Amygdala (tissue), 56 donors: ENCODE measurements at regions not wholly inside any gene's neighbourhood (a gene's known extent, or its start where the extent isn't known, plus 50 kb on each side); places are given as distances from the start of the nearest gene placed in this dataset.

ENCODE experiments used
- DNase-seq, 56 donors: peaks; one replicate each; lab custom pipeline; 2025; lab: John Stamatoyannopoulos, UW

DNA sequence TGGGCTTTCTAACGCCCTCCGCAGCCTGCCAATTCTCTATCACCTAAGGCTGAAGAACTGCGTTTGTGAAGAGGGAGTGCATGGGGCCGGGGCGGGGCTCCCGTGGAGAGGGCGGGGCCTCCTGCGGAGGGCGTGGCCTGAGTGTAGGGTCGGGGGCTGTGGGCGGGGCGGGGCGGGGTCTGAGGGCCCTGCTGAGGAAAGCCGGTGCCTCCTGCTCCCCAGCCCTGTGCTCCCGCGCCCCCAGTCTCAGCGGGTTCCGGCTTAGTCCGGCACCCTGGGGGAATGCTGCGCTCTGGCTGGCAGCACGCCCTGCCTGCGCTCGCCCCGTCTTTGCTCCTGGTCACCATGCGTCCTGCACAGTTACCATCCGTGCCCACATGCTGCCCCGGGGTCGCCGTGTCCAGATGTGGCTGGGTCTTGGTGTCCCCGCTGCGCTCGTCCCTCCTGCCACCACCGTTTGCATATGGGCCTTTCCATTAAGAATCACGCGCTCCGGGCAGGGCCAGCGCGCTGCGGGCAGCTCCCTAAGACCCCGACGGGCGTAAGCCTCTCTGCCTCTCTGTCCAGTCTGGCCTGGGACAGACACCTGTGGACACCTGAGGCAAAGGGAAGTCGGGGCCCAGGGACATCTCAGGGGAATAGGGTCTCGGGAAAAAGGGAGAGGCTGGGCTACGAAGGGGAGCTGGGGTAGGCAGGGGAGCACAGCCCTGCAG, 144.0 kb upstream of the RET start:
- no peak for DNase-seq

DNA sequence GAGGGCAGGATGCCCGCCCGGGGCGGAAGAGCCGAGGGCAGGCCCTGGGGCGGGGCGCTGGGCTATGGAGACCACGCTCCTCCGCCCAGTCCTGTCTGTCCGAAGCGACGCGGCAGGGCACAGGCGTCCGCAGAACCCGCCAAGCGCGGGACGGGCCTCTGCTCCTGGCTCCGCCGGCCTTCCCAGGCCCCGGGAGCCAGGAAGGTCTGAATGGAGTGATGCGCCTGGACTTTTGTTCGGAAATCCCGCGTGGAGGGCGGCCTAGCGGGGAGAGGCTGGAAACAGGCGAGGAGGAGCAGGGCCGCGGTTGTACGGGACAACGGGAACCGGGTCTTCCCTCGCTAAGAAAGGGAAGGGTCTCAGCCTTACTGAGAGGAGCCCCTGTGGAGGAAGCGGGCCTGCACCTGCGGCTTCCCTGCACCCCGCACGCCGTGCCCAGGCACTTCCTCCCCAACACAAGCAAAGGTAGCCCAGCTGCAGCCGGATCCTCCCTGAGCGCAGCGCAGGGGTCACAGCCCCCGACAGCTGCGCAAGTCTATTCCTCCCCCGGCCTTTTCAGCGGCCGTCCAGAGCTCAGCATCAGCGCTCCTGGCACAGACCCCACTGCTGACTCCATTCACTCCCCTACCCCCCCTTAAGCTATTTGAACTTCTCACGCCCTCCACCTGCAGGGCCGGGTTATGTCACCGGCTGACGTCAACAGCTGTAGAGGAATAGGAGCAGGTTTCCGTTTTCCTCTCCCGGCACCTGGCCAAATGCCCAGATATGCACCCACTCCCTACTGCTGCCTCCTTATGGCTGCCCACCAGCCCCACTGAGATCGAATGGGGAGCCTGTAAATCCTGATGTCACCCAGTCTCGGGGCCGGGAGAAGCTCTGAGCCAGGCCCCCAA, 143.2 kb upstream of the RET start:
- DNase-seq: peak in 3 of 56 donors; percentile 8 to 29 (median 8)

DNA sequence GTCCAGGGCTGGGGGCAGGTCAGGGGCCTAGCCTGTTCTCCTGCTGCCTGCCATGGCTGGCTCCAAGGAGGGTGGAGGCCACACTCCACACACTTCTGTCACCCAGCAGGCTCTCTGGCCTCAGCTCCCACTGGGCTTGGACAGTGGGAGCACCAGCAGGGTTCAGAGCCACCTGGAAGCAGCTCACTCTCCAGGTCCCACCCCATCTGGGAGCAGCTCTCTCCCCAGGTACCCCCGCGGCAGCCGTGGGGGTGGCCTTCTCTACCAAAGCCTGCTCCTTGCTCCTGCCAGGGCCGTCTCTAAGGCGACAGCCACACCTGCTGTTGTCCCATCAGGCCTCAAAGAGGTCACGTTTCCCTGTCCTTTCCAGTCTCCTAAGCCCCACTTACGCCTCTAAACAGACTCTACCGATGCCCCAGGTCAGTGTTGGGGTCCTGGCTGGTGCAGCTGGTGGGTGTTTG, 142.5 kb upstream of the RET start:
- no peak for DNase-seq

DNA sequence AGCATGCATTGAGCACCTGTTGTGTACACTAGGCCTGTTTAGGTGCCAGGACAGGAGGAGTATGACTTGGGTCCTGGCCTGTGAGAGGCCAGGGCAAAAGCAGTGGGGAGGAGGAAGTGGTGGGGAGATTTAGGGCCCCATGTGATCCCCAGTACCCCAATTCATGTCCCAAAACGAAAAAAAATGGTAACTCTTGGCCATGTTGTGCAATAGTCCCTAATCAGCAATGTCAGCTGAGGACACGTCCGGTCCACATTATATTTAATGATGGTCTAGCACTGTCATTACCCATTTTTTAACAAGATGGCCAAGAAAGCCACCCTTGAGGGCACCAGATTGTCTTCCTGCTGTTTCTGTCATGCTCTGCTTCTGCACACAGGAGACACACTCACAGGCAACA, 142.0 kb upstream of the RET start:
- no peak for DNase-seq

DNA sequence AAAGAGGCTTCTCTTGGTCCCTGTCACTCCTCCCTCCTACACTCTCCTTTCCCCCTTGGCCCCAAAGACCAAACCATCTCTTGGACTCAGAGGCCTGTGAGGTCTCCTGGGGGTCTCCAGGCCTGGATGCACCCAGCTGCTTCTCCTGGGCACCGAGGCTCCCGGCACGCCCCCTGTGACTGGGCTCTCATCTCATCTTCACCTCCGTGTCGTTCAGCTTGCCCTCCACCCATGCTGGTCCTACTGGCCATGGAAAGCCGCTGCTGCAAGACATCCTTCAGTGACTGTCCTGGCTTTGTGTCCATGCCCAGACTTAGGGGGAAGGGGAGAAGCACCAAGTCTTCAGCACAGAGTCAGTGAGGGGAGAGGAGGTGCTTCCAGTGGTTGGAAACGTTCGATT, 141.4 kb upstream of the RET start:
- no peak for DNase-seq

DNA sequence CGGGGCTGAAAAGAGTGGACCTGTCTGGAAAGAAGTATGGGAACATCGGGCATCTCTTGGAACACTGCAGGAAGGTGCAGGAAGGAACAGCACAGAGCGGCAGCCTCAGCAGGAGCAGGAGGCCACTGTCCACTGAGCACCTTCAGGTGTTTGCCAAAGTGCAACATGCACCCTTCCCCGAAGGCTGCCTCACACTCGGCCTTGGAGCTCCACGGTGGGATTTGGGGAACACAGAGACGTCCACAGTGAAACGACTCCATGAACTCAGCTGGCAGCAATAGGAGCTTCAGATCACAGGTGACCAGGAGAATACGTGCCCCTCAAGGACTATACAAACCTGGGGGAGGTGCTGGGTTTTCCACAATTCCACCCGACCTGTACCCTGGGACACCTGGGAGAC, 140.3 kb upstream of the RET start:
- no peak for DNase-seq

DNA sequence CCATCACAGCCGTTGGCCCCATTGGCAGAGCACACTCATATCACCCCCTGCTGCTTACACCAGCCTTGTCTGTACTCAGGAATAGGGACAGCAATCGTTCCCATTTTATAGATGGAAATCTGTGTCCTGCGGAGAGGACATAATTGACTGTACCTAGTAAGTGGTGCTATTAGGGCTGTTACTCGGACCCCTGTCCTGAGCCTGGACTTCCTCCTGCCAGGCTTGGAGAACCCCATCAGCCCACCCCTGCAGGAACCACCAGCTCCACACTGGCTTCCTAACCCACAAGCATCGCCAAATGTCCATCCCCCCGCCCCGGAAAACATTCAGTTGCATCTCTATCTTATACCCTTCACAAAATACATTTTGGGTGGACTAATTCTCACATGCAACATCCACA, 139.8 kb upstream of the RET start:
- DNase-seq: no peak

DNA sequence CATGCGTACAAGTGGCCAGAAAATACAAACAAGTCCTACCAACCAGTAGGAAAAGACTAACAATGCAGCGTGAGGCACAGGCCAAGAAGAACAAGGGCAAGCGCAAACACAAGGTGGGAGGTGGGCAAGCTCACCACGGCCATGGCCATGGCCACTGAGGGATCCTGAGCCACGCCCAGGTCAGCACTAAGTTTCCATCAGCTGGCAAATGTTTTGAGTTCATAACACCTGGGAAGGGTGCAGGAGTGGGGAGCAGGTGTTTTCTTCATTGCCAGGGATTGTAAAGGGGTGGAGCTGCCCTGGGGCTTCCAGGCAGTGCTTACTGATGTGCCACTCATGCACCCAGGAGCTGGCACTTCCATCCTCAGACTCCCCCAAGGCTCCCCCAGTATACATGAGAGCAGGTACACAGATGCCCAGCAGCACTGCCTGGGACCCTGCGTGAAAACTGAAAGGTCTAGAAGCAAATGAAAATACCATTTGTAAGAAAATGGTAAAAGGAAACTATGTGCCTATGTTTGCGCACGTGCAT, 139.2 kb upstream of the RET start:
- no peak for DNase-seq

DNA sequence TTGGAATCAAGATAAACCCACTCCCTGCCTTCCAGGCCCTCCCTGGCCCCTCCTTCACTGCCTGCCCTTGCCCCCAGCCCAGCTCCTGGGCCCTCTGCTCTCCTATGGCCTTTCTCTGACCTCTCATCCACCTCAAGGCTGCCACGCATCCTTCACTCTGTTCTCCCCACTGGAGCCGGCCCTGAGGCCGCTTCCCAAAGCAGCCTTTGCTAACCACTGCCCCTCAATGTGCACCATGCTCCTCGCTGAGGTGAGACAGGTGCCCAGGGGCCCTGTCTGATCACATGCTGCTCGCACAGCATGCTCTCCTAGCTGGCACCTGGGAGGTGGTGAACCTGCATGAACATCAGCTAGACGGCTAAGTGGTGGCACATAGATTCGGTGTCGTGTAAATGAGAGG, 138.5 kb upstream of the RET start:
- no peak for DNase-seq

DNA sequence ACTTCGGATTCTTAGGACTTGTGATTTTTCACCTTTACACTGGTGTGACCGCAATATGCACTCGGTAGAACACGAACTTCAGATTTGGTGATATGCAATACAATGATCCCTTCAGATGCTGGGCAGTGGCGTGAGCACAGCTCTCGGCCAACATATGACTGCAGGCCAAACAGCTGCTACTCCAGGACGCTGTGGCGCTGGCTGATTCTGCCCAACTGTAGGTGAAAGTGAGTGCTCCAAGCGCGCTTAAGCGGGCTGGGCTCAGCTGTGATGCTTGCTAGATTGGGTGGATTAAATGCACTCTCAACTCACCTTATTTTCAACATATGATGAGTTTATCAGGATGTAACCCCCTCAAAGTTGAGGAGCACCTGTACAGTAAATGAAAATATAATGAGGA, 137.6 kb upstream of the RET start:
- no peak for DNase-seq

DNA sequence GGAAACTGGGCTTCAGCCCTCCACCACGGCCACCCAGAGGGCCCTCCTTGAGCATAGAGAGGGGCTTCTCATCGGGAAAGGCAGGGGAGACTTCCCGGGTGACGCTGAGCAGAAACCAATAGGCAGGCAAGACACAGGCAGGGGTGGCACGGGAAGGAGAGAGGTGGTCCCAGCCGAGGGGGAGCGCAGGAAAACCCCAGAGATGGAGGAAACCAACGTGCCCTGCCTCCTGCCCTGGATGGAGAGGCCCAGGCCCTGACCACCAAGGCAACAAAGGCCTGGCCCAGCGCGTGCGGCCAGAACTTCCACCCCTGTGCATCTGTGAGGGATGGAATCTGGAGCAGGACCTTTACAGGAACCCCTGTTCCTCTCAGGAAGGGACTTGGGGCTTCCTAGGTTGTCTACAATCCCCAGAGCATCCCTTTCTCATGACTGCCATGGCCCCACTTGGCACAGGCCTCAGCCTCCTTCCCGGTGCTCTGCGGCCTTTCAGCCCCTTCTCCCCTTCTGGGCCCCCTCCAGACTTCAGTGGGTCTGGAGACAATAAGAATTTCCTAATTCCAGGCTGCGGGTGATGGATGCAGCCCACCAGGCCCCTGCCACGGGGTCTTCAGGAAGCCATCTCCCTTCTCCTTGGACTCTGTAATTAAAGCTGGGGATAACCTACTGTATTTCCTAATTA, 137.0 kb upstream of the RET start:
- no peak for DNase-seq

DNA sequence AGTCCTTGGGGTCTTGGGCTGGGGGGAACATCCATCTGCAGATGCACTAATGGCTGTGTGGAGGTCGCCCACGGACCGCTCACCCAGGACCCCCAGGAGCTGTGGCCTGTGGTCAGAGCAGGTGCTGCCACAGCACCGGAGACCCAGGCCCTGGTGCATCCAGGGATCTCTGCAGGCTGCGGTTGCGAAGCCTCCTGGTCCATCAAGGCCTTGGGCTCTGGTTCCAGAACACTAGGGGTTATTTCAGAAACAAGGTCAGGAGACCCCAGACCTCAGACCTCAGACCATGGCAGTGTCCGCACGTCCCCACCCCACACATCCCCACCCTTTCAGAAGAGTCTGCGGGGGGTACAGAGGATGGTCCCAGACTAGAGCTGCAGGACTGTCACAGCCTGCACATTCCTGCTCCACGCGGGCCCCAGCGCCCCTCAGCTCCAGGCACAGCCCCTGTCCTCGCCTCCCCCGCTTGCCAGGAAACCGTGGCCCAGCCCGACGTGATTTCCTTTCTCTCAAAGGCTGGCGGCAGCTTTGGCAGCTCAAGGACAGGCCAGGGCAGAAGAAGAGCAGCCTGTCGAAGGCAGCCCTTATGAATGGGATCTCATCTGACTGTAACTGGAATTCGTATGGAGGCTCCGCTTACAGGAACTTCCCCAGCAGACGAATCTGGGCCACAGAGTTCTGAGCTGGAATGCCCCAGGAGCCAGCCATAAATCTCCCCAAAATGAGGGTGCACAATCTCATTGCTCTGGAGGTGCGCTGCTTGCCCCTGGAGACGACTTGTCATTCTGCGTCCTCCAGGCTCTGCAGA, 136.2 kb upstream of the RET start:
- DNase-seq: no peak

DNA sequence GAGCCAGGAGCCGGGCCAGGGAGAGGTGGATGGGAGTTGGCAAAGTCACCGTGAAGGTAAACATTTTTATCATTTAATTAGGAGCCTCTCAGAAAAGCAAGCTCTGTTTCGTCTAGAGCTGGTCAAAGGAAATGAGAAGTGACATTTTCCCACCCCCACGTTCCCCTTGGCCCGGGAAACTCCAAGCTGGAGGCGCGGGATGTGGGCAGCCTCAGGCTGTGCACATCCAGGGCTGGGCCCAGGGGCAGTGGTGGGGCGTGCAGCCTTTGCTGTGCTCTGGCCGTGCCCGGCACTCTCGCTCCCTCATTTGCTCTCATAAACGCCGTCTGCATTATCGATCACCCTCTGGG, 135.6 kb upstream of the RET start:
- DNase-seq: no peak

DNA sequence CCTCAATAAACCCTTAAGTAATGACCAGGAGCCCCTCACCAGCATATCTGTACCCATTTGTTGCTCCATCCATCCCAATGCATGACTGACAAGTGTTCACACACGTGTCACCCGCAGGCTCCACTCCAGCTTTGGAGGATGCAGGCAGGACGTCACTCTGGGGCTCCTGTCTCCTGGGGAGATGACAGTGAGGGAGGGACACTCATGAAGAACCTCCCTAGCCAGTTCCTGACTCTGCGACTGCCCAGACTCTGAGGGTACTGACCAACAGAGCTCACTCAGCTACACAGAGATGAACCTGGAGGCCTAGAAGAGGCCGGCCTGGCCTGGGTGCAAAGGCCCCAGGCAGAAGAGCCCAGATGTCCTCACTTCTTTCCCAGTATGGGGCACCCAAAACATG, 135.1 kb upstream of the RET start:
- DNase-seq: no peak

DNA sequence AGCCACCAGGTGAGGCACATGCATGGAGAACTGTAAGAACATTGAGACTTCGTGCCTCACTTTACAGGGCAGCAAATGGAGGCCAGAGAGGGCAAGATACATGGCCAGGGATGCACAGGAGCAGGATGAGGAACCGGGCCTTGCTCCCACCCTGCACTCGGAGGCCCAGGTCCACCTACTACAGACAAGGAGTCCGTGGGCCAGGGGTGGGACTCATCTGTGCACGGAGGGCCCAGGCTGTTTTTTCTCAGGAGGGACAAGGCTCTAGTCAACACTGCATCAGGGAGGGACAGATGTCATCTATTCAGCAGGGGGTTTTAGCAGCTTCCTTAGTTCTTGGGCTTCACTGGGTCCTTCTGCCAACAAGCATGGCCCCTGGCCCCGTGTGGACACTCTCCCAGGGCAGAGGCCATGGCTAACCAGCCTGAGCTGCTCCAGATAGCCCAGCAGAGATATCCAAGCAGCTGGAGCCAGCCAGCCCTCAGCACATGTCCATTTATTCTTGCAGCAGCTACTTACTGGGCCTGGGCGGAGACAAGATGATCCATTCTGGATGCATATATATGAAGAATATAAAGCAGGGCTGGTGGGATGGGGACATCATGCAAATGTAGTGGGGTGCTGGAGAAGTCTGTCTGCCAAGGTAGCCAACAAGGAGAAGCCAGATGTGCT, 134.5 kb upstream of the RET start:
- no peak for DNase-seq

DNA sequence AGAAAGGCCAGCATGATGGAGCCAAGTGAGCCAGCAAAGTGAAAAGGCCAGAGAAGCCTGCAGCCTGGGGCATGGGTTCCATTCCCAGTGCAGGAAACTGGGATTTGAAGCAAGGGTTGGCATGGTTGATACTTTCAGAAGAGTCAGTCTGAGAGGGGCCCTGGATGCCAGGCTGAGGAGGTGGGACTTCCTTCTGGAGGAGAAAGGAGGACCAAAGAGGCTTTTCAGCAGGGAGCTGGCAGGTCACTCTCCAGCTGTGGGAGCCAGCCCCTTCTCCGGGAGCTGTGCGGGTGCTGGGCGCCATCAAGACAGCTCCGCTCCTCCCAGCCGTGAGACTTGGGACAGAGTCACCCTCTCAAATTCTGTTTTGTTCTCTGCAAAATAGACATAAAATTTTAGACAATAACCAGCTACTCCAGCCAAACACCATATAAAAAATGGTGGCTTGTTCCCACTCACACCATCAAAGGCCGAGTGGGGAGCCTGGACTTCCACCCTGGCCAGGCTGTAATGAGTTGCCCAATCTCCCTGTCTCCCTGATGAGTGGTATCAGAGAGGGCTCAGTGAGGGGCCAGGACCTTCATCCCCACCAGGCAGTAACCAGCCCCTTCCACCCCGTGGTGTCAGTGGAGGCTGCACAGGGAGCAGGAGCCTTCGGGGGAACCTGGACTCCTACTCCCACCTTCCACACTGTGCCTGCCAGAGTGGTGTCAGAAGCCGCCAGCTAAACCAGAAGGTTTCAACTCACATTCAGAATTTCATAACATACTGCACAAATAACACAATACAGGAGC, 133.6 kb upstream of the RET start:
- no peak for DNase-seq

DNA sequence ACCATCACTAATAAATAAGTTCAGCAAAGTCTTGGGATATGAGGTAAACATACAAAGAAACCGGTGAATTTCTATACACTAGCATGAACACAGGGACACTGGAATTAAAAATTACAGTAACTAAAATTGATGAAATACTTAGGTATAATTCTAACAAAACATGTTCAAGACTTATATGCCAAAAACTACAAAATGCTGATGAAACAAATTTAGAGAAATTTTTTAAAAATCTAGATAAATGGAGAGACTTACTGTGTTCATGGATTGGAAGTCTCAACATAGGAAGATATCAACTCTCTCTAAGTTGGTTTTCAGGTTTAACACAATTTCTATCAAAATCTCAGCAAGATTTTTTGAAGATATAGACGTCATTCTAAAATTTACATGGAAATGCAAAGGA, 128.8 kb upstream of the RET start:
- no peak for DNase-seq

DNA sequence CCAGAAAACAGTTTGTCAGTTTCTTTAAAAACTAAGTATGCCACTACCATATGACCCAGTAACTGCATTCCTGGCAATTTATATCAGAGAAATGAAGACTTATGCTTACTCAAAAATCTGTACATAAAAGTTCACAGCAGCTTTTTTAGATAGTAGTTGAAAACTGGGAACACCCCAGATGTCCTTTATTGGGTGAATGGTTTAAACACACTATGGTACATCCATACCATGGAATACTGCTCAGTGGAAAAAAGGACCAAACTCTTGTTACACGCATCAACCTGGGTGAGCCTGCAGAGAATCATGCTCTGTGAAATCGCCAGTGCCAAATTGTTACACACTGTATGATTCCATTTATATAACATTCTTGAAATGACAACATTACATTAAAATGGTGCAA, 127.6 kb upstream of the RET start:
- no peak for DNase-seq
